ENCODE measurements at regions not wholly inside any gene's neighbourhood (a gene's known extent, or its start where the extent isn't known, plus 50 kb on each side); places are given as distances from the start of the nearest gene placed in this dataset.

- FAIRE-seq, result no peak
- no peak overlapping the region for H3K9ac ChIP-seq (replicated peaks; ENCODE audit: extremely low read depth, insufficient read depth, low read length)
- intact Hi-C loops (cut with micrococcal nuclease), result no loop called here
- H3K79me2 ChIP-seq (ENCODE audit: control insufficient read depth, insufficient read depth, low read length), result no peaks in the 10 kb centered on the region
- no peak overlapping the region for H3K4me3 ChIP-seq (replicated peaks in 1 of 3; ENCODE audit: insufficient read depth in 1 of 3, low read depth in 1 of 3, low read length in 3 of 3)
- H3K4me1 ChIP-seq (ENCODE audit: control insufficient read depth, extremely low read depth, insufficient read depth, low read length), result no peaks in the 10 kb centered on the region
- TF ChIP-seq JUN (IDR thresholded peaks at IDR 0.05; ENCODE audit: borderline replicate concordance, insufficient read depth, insufficient read length, low read depth) (no peak), POLR2AphosphoS5 (IDR thresholded peaks at IDR 0.05; ENCODE audit: insufficient read depth, low read depth, low read length) (no peak), MAX (IDR thresholded peaks at IDR 0.05; ENCODE audit: insufficient read depth, insufficient read length) (no peak), EZH2 (IDR thresholded peaks at IDR 0.05; ENCODE audit: borderline replicate concordance, low read depth, low read length, severe bottlenecking) (no peak), CTCF (IDR thresholded peaks at IDR 0.05; ENCODE audit: extremely low read depth in 1 of 2, insufficient read depth in 1 of 2, low read depth in 1 of 2, low read length in 2 of 2) (no peak)
- no peak overlapping the region for H2AFZ ChIP-seq (ENCODE audit: low read depth, low read length)
- no peaks in the 10 kb centered on the region for H4K20me1 ChIP-seq (replicated peaks; ENCODE audit: control insufficient read depth, extremely low read depth, insufficient read depth, low read length)
- no peaks in the 10 kb centered on the region for H3K9me1 ChIP-seq (replicated peaks; ENCODE audit: control insufficient read depth, extremely low read depth, insufficient read depth, low read length)
- no TSS peak for BruUV-seq (replicated peaks)
- H3K9me3 ChIP-seq (replicated peaks; ENCODE audit: control insufficient read depth, insufficient read depth, low read length), result no peaks in the 10 kb centered on the region
- H3K36me3 ChIP-seq (ENCODE audit: control insufficient read depth in 2 of 2, extremely low read depth in 1 of 2, insufficient read depth in 2 of 2, low read length in 2 of 2), result no peaks in the 10 kb centered on the region
- DNase-seq (ENCODE audit: low read depth, low spot score), result no peak
- dilution Hi-C loops (cut with MboI; ENCODE audit: extremely low pct_ligation_motif_present, low sequenced_read_pairs), result no loop called here
- H3K27ac ChIP-seq (ENCODE audit: insufficient read depth, low read depth, low read length), result no peak overlapping the region
- ChIA-PET POLR2A (no interaction called here), CTCF (no interaction called here)
- no peaks in the 10 kb centered on the region for H3K27me3 ChIP-seq (ENCODE audit: control insufficient read depth in 2 of 2, insufficient read depth in 2 of 2, low read length in 2 of 2)
- H3K4me2 ChIP-seq (ENCODE audit: insufficient read depth, low read length), result no peak overlapping the region
These were observed 423.2 kb downstream of the RWDD3 start for GRCh38 chr1:95657248-95657647.

- no peaks in the 10 kb centered on the region for H3K27me3 ChIP-seq (ENCODE audit: control insufficient read depth in 2 of 2, insufficient read depth in 2 of 2, low read length in 2 of 2)
- no peak overlapping the region for H3K9ac ChIP-seq (replicated peaks; ENCODE audit: extremely low read depth, insufficient read depth, low read length)
- H3K79me2 ChIP-seq (ENCODE audit: control insufficient read depth, insufficient read depth, low read length), result no peaks in the 10 kb centered on the region
- no peak overlapping the region for H2AFZ ChIP-seq (ENCODE audit: low read depth, low read length)
- no peak for FAIRE-seq
- CTCF ChIA-PET, result no interaction called here
- intact Hi-C loops (cut with micrococcal nuclease), result no loop called here
- H4K20me1 ChIP-seq (replicated peaks; ENCODE audit: control insufficient read depth, extremely low read depth, insufficient read depth, low read length), result no peaks in the 10 kb centered on the region
- POLR2A ChIA-PET, result no interaction called here
- BruUV-seq (replicated peaks), result no TSS peak
- H3K27ac ChIP-seq (ENCODE audit: insufficient read depth, low read depth, low read length), result no peak overlapping the region
- no peaks in the 10 kb centered on the region for H3K4me1 ChIP-seq (ENCODE audit: control insufficient read depth, extremely low read depth, insufficient read depth, low read length)
- H3K4me3 ChIP-seq (replicated peaks in 1 of 3; ENCODE audit: insufficient read depth in 1 of 3, low read depth in 1 of 3, low read length in 3 of 3), result no peak overlapping the region
- TF ChIP-seq GATA2 (IDR thresholded peaks at IDR 0.05; ENCODE audit: insufficient read depth, insufficient read length, low read depth, low read length), result no peak
- TF ChIP-seq MYC (IDR thresholded peaks at IDR 0.05; ENCODE audit: low read depth, low read length), result no peak
- TF ChIP-seq FOS (IDR thresholded peaks at IDR 0.05; ENCODE audit: borderline replicate concordance, insufficient read depth, low read length), result no peak
- TF ChIP-seq CTCF (IDR thresholded peaks at IDR 0.05; ENCODE audit: extremely low read depth in 1 of 2, insufficient read depth in 1 of 2, low read depth in 1 of 2, low read length in 2 of 2), result no peak
- TF ChIP-seq EZH2 (IDR thresholded peaks at IDR 0.05; ENCODE audit: borderline replicate concordance, low read depth, low read length, severe bottlenecking), result no peak
- no peak for TF ChIP-seq JUN (IDR thresholded peaks at IDR 0.05; ENCODE audit: borderline replicate concordance, insufficient read depth, insufficient read length, low read depth)
- no peak for TF ChIP-seq POLR2AphosphoS5 (IDR thresholded peaks at IDR 0.05; ENCODE audit: insufficient read depth, low read depth, low read length)
- TF ChIP-seq MAX (IDR thresholded peaks at IDR 0.05; ENCODE audit: insufficient read depth, insufficient read length), result no peak
- TF ChIP-seq POLR2A (IDR thresholded peaks at IDR 0.05; ENCODE audit: low read depth, low read length), result no peak
- no peaks in the 10 kb centered on the region for H3K9me1 ChIP-seq (replicated peaks; ENCODE audit: control insufficient read depth, extremely low read depth, insufficient read depth, low read length)
- no peak for DNase-seq (ENCODE audit: low read depth, low spot score)
- no peaks in the 10 kb centered on the region for H3K9me3 ChIP-seq (replicated peaks; ENCODE audit: control insufficient read depth, insufficient read depth, low read length)
- dilution Hi-C loops (cut with MboI; ENCODE audit: extremely low pct_ligation_motif_present, low sequenced_read_pairs), result no loop called here
- H3K36me3 ChIP-seq (ENCODE audit: control insufficient read depth in 2 of 2, extremely low read depth in 1 of 2, insufficient read depth in 2 of 2, low read length in 2 of 2), result no peaks in the 10 kb centered on the region
- no peak overlapping the region for H3K4me2 ChIP-seq (ENCODE audit: insufficient read depth, low read length)
These were observed 425.2 kb downstream of the RWDD3 start for GRCh38 chr1:95659166-95659565.

Measured in endothelial cell of umbilical vein (primary cell).